Lung (tissue), 11 donors: ENCODE measurements at regions not wholly inside any gene's neighbourhood (a gene's known extent, or its start where the extent isn't known, plus 50 kb on each side); places are given as distances from the start of the nearest gene placed in this dataset.

Source experiments
- ATAC-seq: fragments of 200-7000 bp; cut with Tn5 transposase; one replicate; pipeline ENCODE4 v1.9.1; 2020; ENCODE audit warnings: moderate number of reproducible peaks; ENCODE audit not compliant: insufficient read depth, low FRiP score
- DNase-seq, 3 donors: peaks; one replicate each; pipeline ENCODE4 v3.0.0-alpha.2; 2013 to 2017
- H3K27ac ChIP-seq, 2 donors: one replicate each; pipeline ENCODE4 v1.5.1; 2013; ENCODE audit warnings: mild to moderate bottlenecking in 2 of 2, moderate library complexity in 2 of 2, control low read depth in 1 of 2, inconsistent platforms in 1 of 2, low read depth in 1 of 2, low read length in 1 of 2
- H3K27me3 ChIP-seq, 3 donors: one replicate each; pipeline ENCODE4 v1.5.1; 2013; ENCODE audit warnings: low read length in 2 of 3; ENCODE audit not compliant: control insufficient read depth in 3 of 3, insufficient read depth in 3 of 3
- H3K36me3 ChIP-seq, 4 donors: one replicate each; pipeline ENCODE4 v1.5.1; 2013; ENCODE audit warnings: low read length in 4 of 4, mild to moderate bottlenecking in 1 of 4, moderate library complexity in 1 of 4; ENCODE audit not compliant: control insufficient read depth in 4 of 4, insufficient read depth in 4 of 4
- H3K4me1 ChIP-seq, 5 donors: one replicate each; pipeline ENCODE4 v1.5.1; 2013; ENCODE audit warnings: low read length in 5 of 5, mild to moderate bottlenecking in 2 of 5, moderate library complexity in 1 of 5; ENCODE audit not compliant: control insufficient read depth in 5 of 5, insufficient read depth in 5 of 5
- H3K4me3 ChIP-seq: one replicate; pipeline ENCODE4 v1.5.1; 2013; ENCODE audit warnings: mild to moderate bottlenecking, control low read depth, moderate library complexity
- H3K9ac ChIP-seq, 2 donors: one replicate each; pipeline ENCODE4 v1.5.1; 2013; ENCODE audit warnings: low read length in 2 of 2, control low read depth in 1 of 2; ENCODE audit not compliant: insufficient read depth in 1 of 2
- H3K9me3 ChIP-seq, 4 donors: one replicate each; pipeline ENCODE4 v1.5.1; 2013; ENCODE audit warnings: low read length in 3 of 4, mild to moderate bottlenecking in 1 of 4, moderate library complexity in 1 of 4; ENCODE audit not compliant: control insufficient read depth in 4 of 4, insufficient read depth in 3 of 4
- WGBS, 2 donors: extraction: QIAGEN DNeasy Blood & Tissue Kit; methylation state at CpG; one replicate each; pipeline ENCODE4 v1.1.7; 2013; 5-methylcytosine and 5-hydroxymethylcytosine counted together
- TF ChIP-seq, protein P1 (sequence below): IDR thresholded peaks from 2 replicates; pipeline ENCODE4 v1.5.1; 2012; ENCODE audit warnings: mild to moderate bottlenecking; ENCODE audit errors: control extremely low read depth, extremely low read depth
- donor health status: control.
- donor health status: control.
- donor health status: Bipolar disorder and iron deficiency.
- donor health status: healthy.
- donor health status: DM: yes; HTN: yes; CAD: no.

DNA sequence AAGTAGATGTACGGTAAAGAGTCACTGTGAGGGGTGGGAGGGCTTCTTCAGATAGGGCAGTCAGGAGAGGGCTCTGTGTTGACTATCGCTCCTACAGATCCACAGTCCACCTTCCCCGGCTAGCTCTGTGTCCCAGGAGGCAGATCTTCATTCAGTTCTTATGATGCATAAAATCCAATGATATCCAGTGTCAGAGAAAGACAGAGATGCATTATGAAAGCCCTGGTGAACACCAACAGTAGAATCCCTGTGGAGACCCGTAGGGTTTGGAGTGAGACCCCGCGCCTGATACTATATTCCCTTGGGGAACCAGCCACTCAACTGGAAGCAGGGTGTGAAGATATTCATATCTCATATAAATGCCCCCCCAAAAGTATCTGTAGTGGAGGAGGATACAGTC, 119.8 kb upstream of the SLCO3A1 start:
- WGBS, 2 donors, result 89 to 98% methylated on average over 6 of the region's 6 CpGs
- Histone ChIP-seq H3K27ac (no peak overlapping the region), H3K4me1 (no peaks in the 10 kb centered on the region), H3K4me3 (no peak overlapping the region), H3K9me3 (no peaks in the 10 kb centered on the region), H3K27me3 (no peaks in the 10 kb centered on the region), H3K9ac (no peak overlapping the region), H3K36me3 (no peaks in the 10 kb centered on the region)
- DNase-seq (no peak), ATAC-seq (no peak)
- TF ChIP-seq, protein P1, sequence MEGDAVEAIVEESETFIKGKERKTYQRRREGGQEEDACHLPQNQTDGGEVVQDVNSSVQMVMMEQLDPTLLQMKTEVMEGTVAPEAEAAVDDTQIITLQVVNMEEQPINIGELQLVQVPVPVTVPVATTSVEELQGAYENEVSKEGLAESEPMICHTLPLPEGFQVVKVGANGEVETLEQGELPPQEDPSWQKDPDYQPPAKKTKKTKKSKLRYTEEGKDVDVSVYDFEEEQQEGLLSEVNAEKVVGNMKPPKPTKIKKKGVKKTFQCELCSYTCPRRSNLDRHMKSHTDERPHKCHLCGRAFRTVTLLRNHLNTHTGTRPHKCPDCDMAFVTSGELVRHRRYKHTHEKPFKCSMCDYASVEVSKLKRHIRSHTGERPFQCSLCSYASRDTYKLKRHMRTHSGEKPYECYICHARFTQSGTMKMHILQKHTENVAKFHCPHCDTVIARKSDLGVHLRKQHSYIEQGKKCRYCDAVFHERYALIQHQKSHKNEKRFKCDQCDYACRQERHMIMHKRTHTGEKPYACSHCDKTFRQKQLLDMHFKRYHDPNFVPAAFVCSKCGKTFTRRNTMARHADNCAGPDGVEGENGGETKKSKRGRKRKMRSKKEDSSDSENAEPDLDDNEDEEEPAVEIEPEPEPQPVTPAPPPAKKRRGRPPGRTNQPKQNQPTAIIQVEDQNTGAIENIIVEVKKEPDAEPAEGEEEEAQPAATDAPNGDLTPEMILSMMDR, result no peak

DNA sequence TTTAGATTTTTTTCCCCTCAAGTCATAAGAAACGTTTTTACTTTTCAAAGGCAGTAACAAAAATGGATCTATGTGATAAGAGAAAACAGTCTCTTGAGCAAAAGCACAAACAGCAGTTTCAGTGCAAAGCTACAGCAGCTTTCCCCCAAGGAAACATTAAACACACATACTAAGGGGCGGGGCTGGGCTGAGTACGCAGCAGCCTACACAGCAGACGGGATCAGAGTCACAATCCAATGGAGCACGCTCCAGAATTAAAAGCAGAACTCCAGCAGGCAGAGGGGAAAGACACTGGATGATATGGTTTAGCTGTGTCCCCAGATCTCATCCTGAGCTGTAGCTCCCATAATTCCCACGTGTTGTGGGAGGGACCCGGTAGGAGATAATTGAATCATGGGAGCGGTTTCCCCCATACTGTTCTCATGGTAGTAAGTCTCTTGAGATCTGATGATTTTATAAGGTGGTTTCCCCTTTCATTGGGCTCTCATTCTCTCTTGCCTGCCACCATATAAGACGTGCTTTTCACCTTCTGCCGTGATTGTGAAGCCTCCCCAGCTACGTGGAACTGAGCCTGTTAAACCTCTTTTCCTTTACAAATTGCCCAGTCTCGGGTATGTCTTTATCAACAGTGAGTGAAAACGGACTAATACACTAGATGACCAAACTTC, 116.2 kb upstream of the SLCO3A1 start:
- Histone ChIP-seq H3K27ac (no peak overlapping the region), H3K36me3 (no peaks in the 10 kb centered on the region), H3K9me3 (no peaks in the 10 kb centered on the region), H3K4me1 (peaks cover 0 to 6% (median 0%) of the 10 kb centered on the region in 5 donors), H3K4me3 (no peak overlapping the region), H3K27me3 (no peaks in the 10 kb centered on the region), H3K9ac (no peak overlapping the region)
- DNase-seq, result peak in 2 of 3 donors; percentile 4 to 21
- TF ChIP-seq, protein P1, result no peak
- ATAC-seq, result no peak
- WGBS, 2 donors, result 73 to 84% methylated on average over 13 of the region's 13 CpGs

DNA sequence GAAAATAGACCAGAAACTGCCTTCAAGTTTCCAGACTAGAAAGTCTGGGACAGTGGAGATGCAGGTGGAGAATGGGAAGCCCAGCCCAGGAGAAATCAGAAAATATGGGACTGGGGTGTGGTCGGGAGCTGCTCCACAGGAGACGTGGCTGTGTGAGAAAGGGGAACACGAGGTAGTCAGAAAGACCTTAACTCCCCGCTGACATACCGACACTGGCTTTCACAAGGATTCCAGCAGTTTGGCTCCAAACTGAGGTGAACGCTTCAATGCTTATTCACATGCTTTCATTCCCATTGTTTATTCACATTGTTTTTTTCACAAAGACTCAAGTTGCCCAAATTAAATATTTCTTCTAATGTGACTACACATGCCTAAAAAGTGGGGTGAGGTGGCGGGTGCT, 111.5 kb upstream of the SLCO3A1 start:
- no peaks in the 10 kb centered on the region for H3K36me3 ChIP-seq
- 85 to 90% methylated on average over 7 of the region's 7 CpGs for WGBS, 2 donors
- no peaks in the 10 kb centered on the region for H3K27me3 ChIP-seq
- no peak for ATAC-seq
- H3K4me1 ChIP-seq, result peaks cover 0 to 14% (median 0%) of the 10 kb centered on the region in 5 donors
- H3K9ac ChIP-seq, result no peak overlapping the region
- no peak overlapping the region for H3K27ac ChIP-seq
- H3K4me3 ChIP-seq, result no peak overlapping the region
- no peak for DNase-seq
- TF ChIP-seq, protein P1, result no peak
- H3K9me3 ChIP-seq, result no peaks in the 10 kb centered on the region

DNA sequence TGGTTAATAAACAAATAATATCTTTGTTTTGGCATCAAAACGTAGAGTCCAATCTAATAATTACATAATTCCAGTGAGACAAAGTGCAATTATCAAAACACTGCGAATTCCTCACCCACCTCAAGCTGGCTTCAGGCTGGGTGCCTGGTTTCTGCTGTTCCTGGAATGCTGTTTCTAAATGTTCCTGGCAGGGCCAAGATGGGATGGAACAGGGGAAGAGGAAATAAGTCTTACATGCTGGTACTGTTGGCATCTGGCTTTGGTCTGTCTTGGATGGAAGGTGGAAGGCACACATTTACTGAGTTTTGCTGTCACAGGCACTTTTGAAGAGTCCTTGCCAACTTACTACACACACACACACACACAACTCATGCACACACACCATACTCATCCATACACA, 101.9 kb upstream of the SLCO3A1 start:
- H3K4me1 ChIP-seq, result peaks cover 0 to 7% (median 0%) of the 10 kb centered on the region in 5 donors
- H3K9me3 ChIP-seq, result peaks cover 0 to 2% (median 0%) of the 10 kb centered on the region in 4 donors
- H3K9ac ChIP-seq, result no peak overlapping the region
- no peaks in the 10 kb centered on the region for H3K27me3 ChIP-seq
- TF ChIP-seq, protein P1, result no peak
- no peak for ATAC-seq
- DNase-seq, result no peak
- no peaks in the 10 kb centered on the region for H3K36me3 ChIP-seq
- H3K4me3 ChIP-seq, result no peak overlapping the region
- H3K27ac ChIP-seq, result no peak overlapping the region
- 61 to 87% methylated on average over 2 of the region's 2 CpGs for WGBS, 2 donors
